GM18909 (cell line): ENCODE measurements at regions not wholly inside any gene's neighbourhood (a gene's known extent, or its start where the extent isn't known, plus 50 kb on each side); places are given as distances from the start of the nearest gene placed in this dataset.

Source experiments
- ATAC-seq: cut with Tn5 transposase; IDR thresholded peaks from one replicate; pipeline ENCODE4 v1.9.1; 2021; ENCODE audit warnings: mild to moderate bottlenecking; ENCODE audit not compliant: unreplicated experiment, poor library complexity

- no peak for ATAC-seq
These were observed 288.7 kb upstream of the FLRT2 start for GRCh38 chr14:85241022-85241855.

GRCh38 chr14:85242666-85243065 lies 287.3 kb upstream of the FLRT2 start:
- ATAC-seq: no peak

- no peak for ATAC-seq
These were observed 286.6 kb upstream of the FLRT2 start for GRCh38 chr14:85243321-85243720.

- no peak for ATAC-seq
These were observed 282.9 kb upstream of the FLRT2 start for GRCh38 chr14:85247071-85247470.

GRCh38 chr14:85248881-85249635 lies 280.9 kb upstream of the FLRT2 start:
- ATAC-seq: no peak

GRCh38 chr14:85250414-85251189 lies 279.3 kb upstream of the FLRT2 start:
- no peak for ATAC-seq

GRCh38 chr14:85252011-85252410 lies 277.9 kb upstream of the FLRT2 start:
- no peak for ATAC-seq

- no peak for ATAC-seq
These were observed 275.2 kb upstream of the FLRT2 start for GRCh38 chr14:85254711-85255110.

- no peak for ATAC-seq
These were observed 272.7 kb upstream of the FLRT2 start for GRCh38 chr14:85257287-85257686.

- ATAC-seq: no peak
These were observed 265.8 kb upstream of the FLRT2 start for GRCh38 chr14:85263916-85264675.

- ATAC-seq: no peak
These were observed 256.8 kb upstream of the FLRT2 start for GRCh38 chr14:85273099-85273677.

GRCh38 chr14:85273952-85274351 lies 256.0 kb upstream of the FLRT2 start:
- no peak for ATAC-seq

- ATAC-seq: no peak
These were observed 253.6 kb upstream of the FLRT2 start for GRCh38 chr14:85276161-85276978.

- ATAC-seq: no peak
These were observed 253.0 kb upstream of the FLRT2 start for GRCh38 chr14:85276979-85277228.

- no peak for ATAC-seq
These were observed 250.5 kb upstream of the FLRT2 start for GRCh38 chr14:85279407-85279806.

GRCh38 chr14:85280074-85280473 lies 249.9 kb upstream of the FLRT2 start:
- no peak for ATAC-seq

GRCh38 chr14:85281921-85282320 lies 248.0 kb upstream of the FLRT2 start:
- no peak for ATAC-seq

- no peak for ATAC-seq
These were observed 241.9 kb upstream of the FLRT2 start for GRCh38 chr14:85288041-85288440.

- ATAC-seq: no peak
These were observed 238.2 kb upstream of the FLRT2 start for GRCh38 chr14:85291731-85292130.
